Astrocyte of the spinal cord (primary cell): ENCODE measurements at regions not wholly inside any gene's neighbourhood (a gene's known extent, or its start where the extent isn't known, plus 50 kb on each side); places are given as distances from the start of the nearest gene placed in this dataset.

Experiments
- DNase-seq: peaks from one replicate; pipeline ENCODE4 v3.0.0; 2011; ENCODE audit warnings: low read depth, low spot score
- H3K4me3 ChIP-seq: 2 replicates; pipeline ENCODE4 v1.5.1; 2011; ENCODE audit warnings: low read depth, mild to moderate bottlenecking, low read length, moderate library complexity
- CTCF ChIP-seq: IDR thresholded peaks from 2 replicates; pipeline ENCODE4 v1.5.1; 2012; ENCODE audit warnings: low read depth, mild to moderate bottlenecking, low read length, inconsistent platforms
- in situ Hi-C: cut with HindIII; loops from 2 replicates; pipeline ENCODE4 v1.10.0; 2017; ENCODE audit warnings: low sequenced_read_pairs

GRCh38 chr18:46312221-46312620 is 208.0 kb downstream of the HAUS1 start:
- H3K4me3 ChIP-seq: no peak overlapping the region
- no peak for TF ChIP-seq CTCF
- in situ Hi-C loops: no loop called here
- no peak for DNase-seq

DNA sequence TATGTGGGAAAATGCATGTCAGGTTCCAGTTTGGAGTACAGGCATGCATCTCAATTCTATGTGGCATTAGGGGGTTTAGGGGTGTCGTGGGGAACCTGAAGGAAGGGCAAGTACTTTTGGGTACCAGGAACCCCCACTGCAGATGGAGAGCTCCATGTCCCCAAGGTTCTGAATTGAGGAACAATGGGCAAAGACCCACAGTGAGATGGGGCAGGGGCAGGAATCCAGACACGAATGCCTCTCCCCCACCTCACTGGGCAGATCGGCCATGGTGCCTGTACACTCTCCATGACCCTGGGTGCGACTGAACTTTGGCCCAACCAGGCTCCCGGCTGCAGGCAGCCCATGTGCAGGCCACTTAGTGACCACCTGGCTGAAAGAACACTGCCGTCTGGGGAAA is 209.3 kb downstream of the HAUS1 start:
- no peak for TF ChIP-seq CTCF
- H3K4me3 ChIP-seq: no peak overlapping the region

DNA sequence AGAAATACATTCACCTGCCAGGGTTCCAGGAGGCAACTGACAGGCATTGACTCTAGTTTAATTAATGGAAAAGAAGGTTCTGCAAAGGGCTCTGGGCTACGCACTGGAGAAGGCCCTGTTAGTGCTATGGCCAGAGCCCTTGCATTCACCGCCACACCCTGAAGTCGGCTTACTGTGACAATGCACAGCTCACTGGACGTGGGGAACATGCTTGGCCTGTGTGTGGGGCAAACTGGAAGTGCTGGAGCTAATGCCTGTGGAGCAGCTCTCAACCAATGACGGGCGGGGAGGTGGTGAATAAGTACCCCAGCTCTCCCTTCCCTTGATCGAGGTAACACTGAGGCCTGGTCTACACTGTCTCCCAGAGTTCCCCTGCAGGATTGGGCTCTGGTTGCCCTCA is 209.8 kb downstream of the HAUS1 start:
- in situ Hi-C loops: no loop called here
- no peak overlapping the region for H3K4me3 ChIP-seq
- no peak for DNase-seq
- TF ChIP-seq CTCF: no peak

More for the DNA sequence above, 209.3 kb downstream of the HAUS1 start:
- in situ Hi-C loops: no loop called here
- DNase-seq: no peak

- no peak overlapping the region for H3K4me3 ChIP-seq
- no peak for DNase-seq
- TF ChIP-seq CTCF: no peak
- in situ Hi-C loops: no loop called here
Measured at GRCh38 chr18:46315161-46315560, 211.0 kb downstream of the HAUS1 start.

DNA sequence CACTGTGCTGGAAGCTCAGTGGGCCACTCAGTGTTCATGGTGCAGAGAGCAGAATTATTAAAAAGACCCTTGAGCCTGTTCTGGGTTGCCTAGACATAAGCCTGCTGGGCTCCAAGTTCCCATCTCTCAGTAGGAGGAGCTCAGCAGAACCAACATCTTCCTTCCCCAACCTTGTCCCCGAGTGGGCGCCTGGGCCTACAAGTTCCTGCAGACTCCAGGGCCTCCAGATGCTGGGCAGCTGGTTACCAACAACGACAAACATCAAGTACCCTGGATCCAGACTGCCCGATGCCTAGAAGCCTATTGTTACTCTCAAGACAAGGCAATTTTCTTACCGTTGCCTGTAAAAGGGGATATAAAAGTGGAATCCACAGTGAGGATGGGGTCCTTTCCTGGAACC is 214.2 kb downstream of the HAUS1 start:
- no peak for DNase-seq
- no peak for TF ChIP-seq CTCF
- in situ Hi-C loops: no loop called here

DNA sequence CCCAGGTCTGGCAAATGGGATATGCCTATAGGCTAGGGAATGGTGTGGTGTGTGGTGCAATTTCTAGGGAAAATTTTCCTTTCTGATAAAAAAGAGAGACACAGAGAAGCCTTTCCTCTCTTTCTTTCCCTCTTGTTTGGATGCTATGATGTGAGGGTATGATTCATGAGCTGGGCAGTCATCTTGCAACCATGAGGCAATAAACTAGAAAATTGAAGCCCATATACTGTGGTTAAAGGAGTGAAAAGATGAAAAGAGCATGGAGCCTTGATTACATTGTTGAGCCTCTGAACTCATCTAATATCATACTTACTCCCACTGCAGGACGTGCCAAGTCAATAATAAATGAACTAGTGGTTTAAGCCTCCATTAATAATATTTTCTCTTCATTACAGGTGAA is 215.6 kb downstream of the HAUS1 start:
- no peak for DNase-seq
- no peak for TF ChIP-seq CTCF
- H3K4me3 ChIP-seq: no peak overlapping the region
- in situ Hi-C loops: no loop called here

More for the DNA sequence above, 214.2 kb downstream of the HAUS1 start:
- no peak overlapping the region for H3K4me3 ChIP-seq

- TF ChIP-seq CTCF: no peak
- no peak overlapping the region for H3K4me3 ChIP-seq
- in situ Hi-C loops: no loop called here
- no peak for DNase-seq
Measured at GRCh38 chr18:46320297-46320696, 216.1 kb downstream of the HAUS1 start.
